ENCODE measurements at regions not wholly inside any gene's neighbourhood (a gene's known extent, or its start where the extent isn't known, plus 50 kb on each side); places are given as distances from the start of the nearest gene placed in this dataset.

GRCh38 chr9:73980754-73981153, 516.4 kb upstream of the RORB start:
- Histone ChIP-seq H3K36me3 (ENCODE audit: control insufficient read depth, insufficient read depth, low read length) (no peaks in the 10 kb centered on the region), H3K27ac (ENCODE audit: low read depth, low read length) (no peak overlapping the region), H3K4me1 (ENCODE audit: control insufficient read depth, insufficient read depth, low read length) (peaks cover 8% of the 10 kb centered on the region; the same call in 1 of the 2 replicates), H3K27me3 (ENCODE audit: control insufficient read depth, insufficient read depth, low read length) (no peaks in the 10 kb centered on the region), H3K4me3 (ENCODE audit: low read depth, low read length) (no peak overlapping the region), H3K9ac (ENCODE audit: low read depth, low read length) (no peak overlapping the region), H3K9me3 (ENCODE audit: control insufficient read depth, insufficient read depth, low read length) (no peaks in the 10 kb centered on the region)

GRCh38 chr9:73981405-73981804, 515.7 kb upstream of the RORB start:
- no peaks in the 10 kb centered on the region for H3K9me3 ChIP-seq (ENCODE audit: control insufficient read depth, insufficient read depth, low read length)
- H3K4me1 ChIP-seq (ENCODE audit: control insufficient read depth, insufficient read depth, low read length) = peaks cover 8% of the 10 kb centered on the region; the same call in 1 of the 2 replicates
- no peak overlapping the region for H3K4me3 ChIP-seq (ENCODE audit: low read depth, low read length)
- H3K9ac ChIP-seq (ENCODE audit: low read depth, low read length) = no peak overlapping the region
- H3K27me3 ChIP-seq (ENCODE audit: control insufficient read depth, insufficient read depth, low read length) = no peaks in the 10 kb centered on the region
- no peak overlapping the region for H3K27ac ChIP-seq (ENCODE audit: low read depth, low read length)
- no peaks in the 10 kb centered on the region for H3K36me3 ChIP-seq (ENCODE audit: control insufficient read depth, insufficient read depth, low read length)

- Histone ChIP-seq H3K4me3 (ENCODE audit: low read depth, low read length) (no peak overlapping the region), H3K27ac (ENCODE audit: low read depth, low read length) (no peak overlapping the region), H3K9me3 (ENCODE audit: control insufficient read depth, insufficient read depth, low read length) (no peaks in the 10 kb centered on the region), H3K27me3 (ENCODE audit: control insufficient read depth, insufficient read depth, low read length) (no peaks in the 10 kb centered on the region), H3K4me1 (ENCODE audit: control insufficient read depth, insufficient read depth, low read length) (peaks cover 31% of the 10 kb centered on the region), H3K9ac (ENCODE audit: low read depth, low read length) (no peak overlapping the region), H3K36me3 (ENCODE audit: control insufficient read depth, insufficient read depth, low read length) (no peaks in the 10 kb centered on the region)
These were observed 501.3 kb upstream of the RORB start for GRCh38 chr9:73995836-73996235.

GRCh38 chr9:73996844-73997243, 500.3 kb upstream of the RORB start:
- Histone ChIP-seq H3K4me1 (ENCODE audit: control insufficient read depth, insufficient read depth, low read length) (peaks cover 31% of the 10 kb centered on the region), H3K36me3 (ENCODE audit: control insufficient read depth, insufficient read depth, low read length) (no peaks in the 10 kb centered on the region), H3K9ac (ENCODE audit: low read depth, low read length) (no peak overlapping the region), H3K27me3 (ENCODE audit: control insufficient read depth, insufficient read depth, low read length) (no peaks in the 10 kb centered on the region), H3K9me3 (ENCODE audit: control insufficient read depth, insufficient read depth, low read length) (no peaks in the 10 kb centered on the region), H3K4me3 (ENCODE audit: low read depth, low read length) (no peak overlapping the region), H3K27ac (ENCODE audit: low read depth, low read length) (no peak overlapping the region)

- Histone ChIP-seq H3K4me1 (ENCODE audit: control insufficient read depth, insufficient read depth, low read length) (peaks cover 30% of the 10 kb centered on the region), H3K4me3 (ENCODE audit: low read depth, low read length) (no peak overlapping the region), H3K9me3 (ENCODE audit: control insufficient read depth, insufficient read depth, low read length) (no peaks in the 10 kb centered on the region), H3K27me3 (ENCODE audit: control insufficient read depth, insufficient read depth, low read length) (no peaks in the 10 kb centered on the region), H3K9ac (ENCODE audit: low read depth, low read length) (no peak overlapping the region), H3K36me3 (ENCODE audit: control insufficient read depth, insufficient read depth, low read length) (peaks cover 2% of the 10 kb centered on the region; the same call in 1 of the 2 replicates), H3K27ac (ENCODE audit: low read depth, low read length) (no peak overlapping the region)
These were observed 495.8 kb upstream of the RORB start for GRCh38 chr9:74001382-74001781.

- Histone ChIP-seq H3K4me3 (ENCODE audit: low read depth, low read length) (no peak overlapping the region), H3K4me1 (ENCODE audit: control insufficient read depth, insufficient read depth, low read length) (no peaks in the 10 kb centered on the region), H3K27ac (ENCODE audit: low read depth, low read length) (no peak overlapping the region), H3K9ac (ENCODE audit: low read depth, low read length) (no peak overlapping the region), H3K9me3 (ENCODE audit: control insufficient read depth, insufficient read depth, low read length) (no peaks in the 10 kb centered on the region), H3K27me3 (ENCODE audit: control insufficient read depth, insufficient read depth, low read length) (no peaks in the 10 kb centered on the region), H3K36me3 (ENCODE audit: control insufficient read depth, insufficient read depth, low read length) (peaks cover 2% of the 10 kb centered on the region; the same call in 1 of the 2 replicates)
These were observed 490.2 kb upstream of the RORB start for GRCh38 chr9:74006935-74007334.

GRCh38 chr9:74007833-74008232, 489.3 kb upstream of the RORB start:
- Histone ChIP-seq H3K4me3 (ENCODE audit: low read depth, low read length) (no peak overlapping the region), H3K27ac (ENCODE audit: low read depth, low read length) (no peak overlapping the region), H3K9ac (ENCODE audit: low read depth, low read length) (no peak overlapping the region), H3K36me3 (ENCODE audit: control insufficient read depth, insufficient read depth, low read length) (peaks cover under 1% of the 10 kb centered on the region; the same call in 1 of the 2 replicates), H3K9me3 (ENCODE audit: control insufficient read depth, insufficient read depth, low read length) (no peaks in the 10 kb centered on the region), H3K4me1 (ENCODE audit: control insufficient read depth, insufficient read depth, low read length) (no peaks in the 10 kb centered on the region), H3K27me3 (ENCODE audit: control insufficient read depth, insufficient read depth, low read length) (no peaks in the 10 kb centered on the region)

GRCh38 chr9:74016004-74016403, 481.1 kb upstream of the RORB start:
- no peaks in the 10 kb centered on the region for H3K36me3 ChIP-seq (ENCODE audit: control insufficient read depth, insufficient read depth, low read length)
- H3K4me1 ChIP-seq (ENCODE audit: control insufficient read depth, insufficient read depth, low read length) = no peaks in the 10 kb centered on the region
- no peak overlapping the region for H3K4me3 ChIP-seq (ENCODE audit: low read depth, low read length)
- no peaks in the 10 kb centered on the region for H3K9me3 ChIP-seq (ENCODE audit: control insufficient read depth, insufficient read depth, low read length)
- H3K27me3 ChIP-seq (ENCODE audit: control insufficient read depth, insufficient read depth, low read length) = no peaks in the 10 kb centered on the region
- no peak overlapping the region for H3K27ac ChIP-seq (ENCODE audit: low read depth, low read length)
- no peak overlapping the region for H3K9ac ChIP-seq (ENCODE audit: low read depth, low read length)

- no peaks in the 10 kb centered on the region for H3K9me3 ChIP-seq (ENCODE audit: control insufficient read depth, insufficient read depth, low read length)
- H3K27ac ChIP-seq (ENCODE audit: low read depth, low read length) = no peak overlapping the region
- no peaks in the 10 kb centered on the region for H3K27me3 ChIP-seq (ENCODE audit: control insufficient read depth, insufficient read depth, low read length)
- H3K4me1 ChIP-seq (ENCODE audit: control insufficient read depth, insufficient read depth, low read length) = peaks cover 6% of the 10 kb centered on the region; the same call in 1 of the 2 replicates
- no peaks in the 10 kb centered on the region for H3K36me3 ChIP-seq (ENCODE audit: control insufficient read depth, insufficient read depth, low read length)
- H3K9ac ChIP-seq (ENCODE audit: low read depth, low read length) = no peak overlapping the region
- H3K4me3 ChIP-seq (ENCODE audit: low read depth, low read length) = no peak overlapping the region
These were observed 471.7 kb upstream of the RORB start for GRCh38 chr9:74025402-74025925.

- no peak overlapping the region for H3K4me3 ChIP-seq (ENCODE audit: low read depth, low read length)
- no peak overlapping the region for H3K9ac ChIP-seq (ENCODE audit: low read depth, low read length)
- H3K4me1 ChIP-seq (ENCODE audit: control insufficient read depth, insufficient read depth, low read length) = peaks cover 27% of the 10 kb centered on the region
- no peaks in the 10 kb centered on the region for H3K9me3 ChIP-seq (ENCODE audit: control insufficient read depth, insufficient read depth, low read length)
- H3K36me3 ChIP-seq (ENCODE audit: control insufficient read depth, insufficient read depth, low read length) = no peaks in the 10 kb centered on the region
- no peak overlapping the region for H3K27ac ChIP-seq (ENCODE audit: low read depth, low read length)
- H3K27me3 ChIP-seq (ENCODE audit: control insufficient read depth, insufficient read depth, low read length) = no peaks in the 10 kb centered on the region
These were observed 464.7 kb upstream of the RORB start for GRCh38 chr9:74032421-74032820.

- H3K4me3 ChIP-seq (ENCODE audit: low read depth, low read length) = no peak overlapping the region
- H3K27me3 ChIP-seq (ENCODE audit: control insufficient read depth, insufficient read depth, low read length) = no peaks in the 10 kb centered on the region
- H3K9ac ChIP-seq (ENCODE audit: low read depth, low read length) = no peak overlapping the region
- H3K4me1 ChIP-seq (ENCODE audit: control insufficient read depth, insufficient read depth, low read length) = peaks cover 38% of the 10 kb centered on the region
- H3K9me3 ChIP-seq (ENCODE audit: control insufficient read depth, insufficient read depth, low read length) = no peaks in the 10 kb centered on the region
- H3K36me3 ChIP-seq (ENCODE audit: control insufficient read depth, insufficient read depth, low read length) = no peaks in the 10 kb centered on the region
- peak overlapping the region; percentile 22 for H3K27ac ChIP-seq (ENCODE audit: low read depth, low read length)
These were observed 461.3 kb upstream of the RORB start for GRCh38 chr9:74035786-74036185.

Data from HUES48 (cell line).